Neural cell (in vitro differentiated cells): ENCODE measurements at regions not wholly inside any gene's neighbourhood (a gene's known extent, or its start where the extent isn't known, plus 50 kb on each side); places are given as distances from the start of the nearest gene placed in this dataset.

ENCODE experiments used
- H2AFZ ChIP-seq: fragments of 200-600, 300-800 bp; sonication (generic), shearing (Covaris generic); 2 replicates; pipeline ENCODE4 v1.6.0; 2014; ENCODE audit warnings: low read depth, mild to moderate bottlenecking, antibody characterized with exemption, low read length, moderate library complexity
- H3F3A ChIP-seq: fragments of 200-600 bp; shearing (Covaris generic); 2 replicates; pipeline ENCODE4 v1.6.1; 2016; ENCODE audit warnings: mild to moderate bottlenecking, moderate library complexity, mixed read lengths, antibody characterized with exemption, low read length; ENCODE audit not compliant: insufficient read depth, poor library complexity, severe bottlenecking
- H3K27ac ChIP-seq: fragments of 200-600, 300-800 bp; sonication (generic), shearing (Covaris generic); 2 replicates; pipeline ENCODE4 v1.5.1; 2014; ENCODE audit warnings: mild to moderate bottlenecking, low read length, moderate library complexity
- H3K27me3 ChIP-seq: fragments of 300-800, 200-600 bp; sonication (generic), shearing (Covaris generic); 2 replicates; pipeline ENCODE4 v1.6.0; 2014; ENCODE audit warnings: mild to moderate bottlenecking, low read depth, low read length, moderate library complexity; ENCODE audit not compliant: insufficient read depth
- H3K36me3 ChIP-seq: fragments of 300-800, 200-600 bp; sonication (generic), shearing (Covaris generic); 2 replicates; pipeline ENCODE4 v1.5.1; 2014; ENCODE audit warnings: mild to moderate bottlenecking, antibody characterized with exemption, low read length, moderate library complexity; ENCODE audit not compliant: insufficient read depth
- H3K4me2 ChIP-seq: fragments of 300-800, 200-600 bp; sonication (generic), shearing (Covaris generic); 2 replicates; pipeline ENCODE4 v1.6.0; 2014; ENCODE audit warnings: mild to moderate bottlenecking, low read length
- H3K4me3 ChIP-seq: fragments of 300-800, 200-600 bp; sonication (generic), shearing (Covaris generic); 2 replicates; pipeline ENCODE4 v1.5.1; 2014; ENCODE audit warnings: mild to moderate bottlenecking, low read length, moderate library complexity
- H3K79me2 ChIP-seq: fragments of 200-600 bp; shearing (Covaris generic); replicated peaks from 2 replicates; pipeline ENCODE4 v1.6.0; 2014; ENCODE audit warnings: mild to moderate bottlenecking, low read length, moderate library complexity; ENCODE audit not compliant: insufficient read depth
- H3K9ac ChIP-seq: fragments of 300-800, 200-600 bp; sonication (generic), shearing (Covaris generic); 2 replicates; pipeline ENCODE4 v1.6.1; 2016; ENCODE audit warnings: mild to moderate bottlenecking, low read length, mixed read lengths
- H3K9me2 ChIP-seq: fragments of 200-600 bp; shearing (Covaris generic); 2 replicates; pipeline ENCODE4 v1.6.1; 2016; ENCODE audit warnings: mild to moderate bottlenecking, low read length, mixed read lengths; ENCODE audit not compliant: insufficient read depth
- H3K9me3 ChIP-seq: fragments of 200-600, 300-800 bp; sonication (generic), shearing (Covaris generic); 2 replicates; pipeline ENCODE4 v1.6.1; 2016; ENCODE audit warnings: mild to moderate bottlenecking, mixed run types, low read length, moderate library complexity, mixed read lengths
- H4K20me1 ChIP-seq: fragments of 200-600 bp; shearing (Covaris generic); 2 replicates; pipeline ENCODE4 v1.6.1; 2016; ENCODE audit warnings: mild to moderate bottlenecking, mixed run types; ENCODE audit not compliant: insufficient read depth
- CTCF ChIP-seq: fragments of 450-650 bp; IDR thresholded peaks from 2 replicates; pipeline ENCODE4 v1.5.1; 2014; ENCODE audit warnings: antibody characterized with exemption, mild to moderate bottlenecking, moderate library complexity; ENCODE audit not compliant: poor library complexity, severe bottlenecking
- EP300 ChIP-seq: fragments of 450-650 bp; conservative IDR thresholded peaks from 2 replicates; pipeline ENCODE4 v1.6.1; 2014; ENCODE audit warnings: antibody characterized with exemption, mild to moderate bottlenecking, moderate library complexity; ENCODE audit not compliant: poor library complexity, severe bottlenecking
- EZH2 ChIP-seq: fragments of 200-600, 300-800 bp; shearing (Covaris generic), sonication (generic); IDR thresholded peaks from 2 replicates; pipeline ENCODE4 v1.6.1; 2014; ENCODE audit warnings: antibody characterized with exemption, low read length, borderline replicate concordance, mild to moderate bottlenecking; ENCODE audit not compliant: insufficient read depth, poor library complexity, severe bottlenecking
- MXI1 ChIP-seq: fragments of 450-650 bp; conservative IDR thresholded peaks from 2 replicates; pipeline ENCODE4 v1.6.1; 2014; ENCODE audit warnings: antibody characterized with exemption, mild to moderate bottlenecking; ENCODE audit not compliant: poor library complexity, severe bottlenecking
- POLR2AphosphoS5 ChIP-seq: IDR thresholded peaks from 2 replicates; pipeline ENCODE4 v1.6.1; 2012
- RAD21 ChIP-seq: fragments of 450-650 bp; conservative IDR thresholded peaks from 2 replicates; pipeline ENCODE4 v1.6.1; 2014; ENCODE audit warnings: antibody characterized with exemption, mild to moderate bottlenecking, moderate library complexity
- REST ChIP-seq: IDR thresholded peaks from 2 replicates; pipeline ENCODE4 v1.6.1; 2012; ENCODE audit warnings: borderline replicate concordance
- SMC3 ChIP-seq: fragments of 450-650 bp; conservative IDR thresholded peaks from 2 replicates; pipeline ENCODE4 v1.6.1; 2014; ENCODE audit warnings: antibody characterized with exemption, mild to moderate bottlenecking, moderate library complexity; ENCODE audit not compliant: poor library complexity
- TAF1 ChIP-seq: IDR thresholded peaks from 2 replicates; pipeline ENCODE4 v1.6.1; 2012; ENCODE audit warnings: low read depth

GRCh38 chr22:27127911-27128310, 470.5 kb downstream of the MIAT start:
- H3K4me3 ChIP-seq = no peak overlapping the region

GRCh38 chr22:27128461-27129085, 471.2 kb downstream of the MIAT start:
- no peak overlapping the region for H3K9ac ChIP-seq
- no peaks in the 10 kb centered on the region for H4K20me1 ChIP-seq
- no peaks in the 10 kb centered on the region for H3K9me3 ChIP-seq
- no peaks in the 10 kb centered on the region for H3K79me2 ChIP-seq
- H3K9me2 ChIP-seq = no peaks in the 10 kb centered on the region
- H3K4me2 ChIP-seq = no peak overlapping the region
- no peak overlapping the region for H3K27ac ChIP-seq
- H3K27me3 ChIP-seq = no peaks in the 10 kb centered on the region
- no peak overlapping the region for H2AFZ ChIP-seq
- H3K4me3 ChIP-seq = no peak overlapping the region
- no peaks in the 10 kb centered on the region for H3F3A ChIP-seq
- H3K36me3 ChIP-seq = no peaks in the 10 kb centered on the region
- TF ChIP-seq TAF1 = no peak
- TF ChIP-seq MXI1 = no peak
- no peak for TF ChIP-seq REST
- no peak for TF ChIP-seq EP300
- no peak for TF ChIP-seq CTCF
- no peak for TF ChIP-seq SMC3

More at GRCh38 chr22:27127911-27128310, 470.5 kb downstream of the MIAT start:
- Histone ChIP-seq H3K36me3 (no peaks in the 10 kb centered on the region), H3K27me3 (no peaks in the 10 kb centered on the region), H3K9me3 (no peaks in the 10 kb centered on the region), H3K9me2 (no peaks in the 10 kb centered on the region), H3K9ac (no peak overlapping the region), H3K27ac (no peak overlapping the region), H3K4me2 (no peak overlapping the region), H3K79me2 (no peaks in the 10 kb centered on the region), H3F3A (no peaks in the 10 kb centered on the region), H2AFZ (no peak overlapping the region), H4K20me1 (no peaks in the 10 kb centered on the region)
- no peak for TF ChIP-seq RAD21
- no peak for TF ChIP-seq SMC3
- TF ChIP-seq TAF1 = no peak
- no peak for TF ChIP-seq EP300
- TF ChIP-seq CTCF = no peak
- no peak for TF ChIP-seq EZH2
- no peak for TF ChIP-seq MXI1
- no peak for TF ChIP-seq POLR2AphosphoS5
- TF ChIP-seq REST = no peak
